ENCODE measurements at regions not wholly inside any gene's neighbourhood (a gene's known extent, or its start where the extent isn't known, plus 50 kb on each side); places are given as distances from the start of the nearest gene placed in this dataset.

DNA sequence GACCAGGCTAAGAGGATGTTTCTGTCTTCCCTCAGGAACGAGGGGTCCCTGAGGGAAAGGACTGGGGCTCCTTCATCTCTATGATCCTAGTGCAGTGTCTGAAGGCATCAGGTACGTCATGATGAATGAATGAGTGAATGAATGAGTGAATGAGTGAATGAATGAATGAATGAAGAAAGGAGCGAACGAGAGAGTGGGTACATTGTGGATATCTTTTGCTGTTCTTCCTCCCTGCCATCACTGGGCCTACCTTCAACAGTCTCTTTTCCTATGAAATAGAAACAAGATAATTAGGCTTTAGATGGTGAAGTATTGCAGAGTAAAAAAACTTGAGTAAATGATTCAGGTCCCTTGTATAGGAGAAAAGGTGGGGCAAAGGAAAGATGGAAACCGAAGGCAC lies 111.3 kb upstream of the CRHR1 start:
- H2AFZ ChIP-seq (replicated peaks; ENCODE audit: low read length, poor library complexity), result no peak overlapping the region
- ChIA-PET CTCF (no interaction called here), POLR2A (ENCODE audit: unreplicated experiment) (interaction anchor here (0.7 kb wide), 1 partner anchor 13 kb away, joined by 5 read pairs; no protein-coding TSS in a partner anchor)
- H3K23ac ChIP-seq (ENCODE audit: low read depth, low read length), result no peak overlapping the region
- H2AK9ac ChIP-seq (replicated peaks; ENCODE audit: low read depth, low read length, poor library complexity), result no peak overlapping the region
- no TSS peak for BruUV-seq (replicated peaks)
- no peak overlapping the region for H2BK20ac ChIP-seq (ENCODE audit: low read depth, low read length)
- H3K9ac ChIP-seq (ENCODE audit: low read depth, low read length), result no peak overlapping the region
- H3K18ac ChIP-seq (ENCODE audit: low read depth, low read length), result no peak overlapping the region
- no peak overlapping the region for H3K14ac ChIP-seq (replicated peaks; ENCODE audit: low read depth, low read length)
- intact Hi-C loops (cut with micrococcal nuclease), result no loop called here
- H2AK5ac ChIP-seq (ENCODE audit: low read depth, low read length), result no peak overlapping the region
- no peak overlapping the region for H3K4me3 ChIP-seq (ENCODE audit: insufficient read depth, low read depth, low read length)
- no peaks in the 10 kb centered on the region for H3K9me3 ChIP-seq (ENCODE audit: control insufficient read depth, insufficient read depth, low read length)
- H4K91ac ChIP-seq (ENCODE audit: insufficient read depth, low read depth, low read length), result no peak overlapping the region
- no peak overlapping the region for H4K8ac ChIP-seq (ENCODE audit: low read depth in 2 of 2, low read length in 2 of 2)
- DNase-seq, result no peak
- in situ Hi-C loops (cut with MboI; ENCODE audit: low sequenced_read_pairs), result no loop called here
- H3K27me3 ChIP-seq (ENCODE audit: control insufficient read depth, insufficient read depth, low read length), result peaks cover 5% of the 10 kb centered on the region
- no peaks in the 10 kb centered on the region for H3K9me1 ChIP-seq (ENCODE audit: insufficient read depth, low read length)
- H2BK15ac ChIP-seq (ENCODE audit: low read depth, low read length), result no peak overlapping the region
- no peaks in the 10 kb centered on the region for H3K79me1 ChIP-seq (ENCODE audit: low read depth in 1 of 2, low read length in 2 of 2)
- no CpG with 5 or more reads among the region's 5 CpGs for WGBS, 2 experiments (ENCODE audit: extremely low coverage in 2 of 2, insufficient read length in 1 of 2)
- H3K4me1 ChIP-seq (ENCODE audit: control insufficient read depth, insufficient read depth, low read length), result no peaks in the 10 kb centered on the region
- H3K4me2 ChIP-seq (ENCODE audit: low read depth, low read length), result no peak overlapping the region
- no peak overlapping the region for H4K5ac ChIP-seq (ENCODE audit: low read depth, low read length)
- no peak overlapping the region for H3K4ac ChIP-seq (ENCODE audit: low read depth, low read length)
- H4K20me1 ChIP-seq (ENCODE audit: insufficient read depth, low read length), result no peaks in the 10 kb centered on the region
- H3K56ac ChIP-seq (ENCODE audit: extremely low read depth, insufficient read depth, low read length), result no peak overlapping the region
- no peak overlapping the region for H2BK5ac ChIP-seq (ENCODE audit: low read depth, low read length, poor library complexity, severe bottlenecking)
- dilution Hi-C loops (cut with HindIII; ENCODE audit: low sequenced_read_pairs, unreplicated experiment), result no loop called here
- TF ChIP-seq CEBPB (IDR thresholded peaks at IDR 0.05; ENCODE audit: low read depth, low read length) (no peak), MAZ (IDR thresholded peaks at IDR 0.05; ENCODE audit: borderline replicate concordance, low read depth, low read length) (no peak), FOS (IDR thresholded peaks at IDR 0.05; ENCODE audit: low read depth, low read length) (no peak), POLR2A (IDR thresholded peaks at IDR 0.05; ENCODE audit: low read depth, low read length) (no peak), RAD21 (IDR thresholded peaks at IDR 0.05; ENCODE audit: low read length) (no peak), BHLHE40 (IDR thresholded peaks at IDR 0.05; ENCODE audit: low read depth, low read length) (no peak), RCOR1 (IDR thresholded peaks at IDR 0.05; ENCODE audit: insufficient replicate concordance, low read length) (no peak), RFX5 (IDR thresholded peaks at IDR 0.05; ENCODE audit: low read depth, low read length) (no peak), SMC3 (IDR thresholded peaks at IDR 0.05; ENCODE audit: low read depth, low read length) (no peak), MXI1 (IDR thresholded peaks at IDR 0.05; ENCODE audit: borderline replicate concordance, low read depth, low read length) (no peak), NFE2L2 (IDR thresholded peaks at IDR 0.05; ENCODE audit: low read depth, low read length) (no peak)
- TF ChIP-seq, protein P1, sequence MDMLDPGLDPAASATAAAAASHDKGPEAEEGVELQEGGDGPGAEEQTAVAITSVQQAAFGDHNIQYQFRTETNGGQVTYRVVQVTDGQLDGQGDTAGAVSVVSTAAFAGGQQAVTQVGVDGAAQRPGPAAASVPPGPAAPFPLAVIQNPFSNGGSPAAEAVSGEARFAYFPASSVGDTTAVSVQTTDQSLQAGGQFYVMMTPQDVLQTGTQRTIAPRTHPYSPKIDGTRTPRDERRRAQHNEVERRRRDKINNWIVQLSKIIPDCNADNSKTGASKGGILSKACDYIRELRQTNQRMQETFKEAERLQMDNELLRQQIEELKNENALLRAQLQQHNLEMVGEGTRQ (IDR thresholded peaks at IDR 0.05; ENCODE audit: low read depth, low read length), result no peak
- TF ChIP-seq, protein P2, sequence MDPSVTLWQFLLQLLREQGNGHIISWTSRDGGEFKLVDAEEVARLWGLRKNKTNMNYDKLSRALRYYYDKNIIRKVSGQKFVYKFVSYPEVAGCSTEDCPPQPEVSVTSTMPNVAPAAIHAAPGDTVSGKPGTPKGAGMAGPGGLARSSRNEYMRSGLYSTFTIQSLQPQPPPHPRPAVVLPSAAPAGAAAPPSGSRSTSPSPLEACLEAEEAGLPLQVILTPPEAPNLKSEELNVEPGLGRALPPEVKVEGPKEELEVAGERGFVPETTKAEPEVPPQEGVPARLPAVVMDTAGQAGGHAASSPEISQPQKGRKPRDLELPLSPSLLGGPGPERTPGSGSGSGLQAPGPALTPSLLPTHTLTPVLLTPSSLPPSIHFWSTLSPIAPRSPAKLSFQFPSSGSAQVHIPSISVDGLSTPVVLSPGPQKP (IDR thresholded peaks at IDR 0.05; ENCODE audit: borderline replicate concordance, low read depth, low read length), result no peak
- no peak for ATAC-seq (ENCODE audit: low read depth)
- no peak overlapping the region for H2BK120ac ChIP-seq (ENCODE audit: low read depth, low read length)
- H3K36me3 ChIP-seq (ENCODE audit: control insufficient read depth, insufficient read depth, low read length), result no peaks in the 10 kb centered on the region
- H3K27ac ChIP-seq (ENCODE audit: insufficient read depth, low read length), result no peak overlapping the region
